ENCODE measurements at regions not wholly inside any gene's neighbourhood (a gene's known extent, or its start where the extent isn't known, plus 50 kb on each side); places are given as distances from the start of the nearest gene placed in this dataset.

GRCh38 chr4:111789901-111790640 is 355.2 kb upstream of the FAM241A start:
- no peak for TF ChIP-seq POLR2A (IDR thresholded peaks at IDR 0.05; ENCODE audit: low read depth, low read length)
- no peak for TF ChIP-seq POLR2AphosphoS5 (IDR thresholded peaks at IDR 0.05; ENCODE audit: low read depth, low read length)
- no peak for TF ChIP-seq SPI1 (IDR thresholded peaks at IDR 0.05; ENCODE audit: low read depth, low read length)
- no peak for TF ChIP-seq TAF1 (IDR thresholded peaks at IDR 0.05; ENCODE audit: low read depth, low read length)
